ENCODE measurements at regions not wholly inside any gene's neighbourhood (a gene's known extent, or its start where the extent isn't known, plus 50 kb on each side); places are given as distances from the start of the nearest gene placed in this dataset.

DNA sequence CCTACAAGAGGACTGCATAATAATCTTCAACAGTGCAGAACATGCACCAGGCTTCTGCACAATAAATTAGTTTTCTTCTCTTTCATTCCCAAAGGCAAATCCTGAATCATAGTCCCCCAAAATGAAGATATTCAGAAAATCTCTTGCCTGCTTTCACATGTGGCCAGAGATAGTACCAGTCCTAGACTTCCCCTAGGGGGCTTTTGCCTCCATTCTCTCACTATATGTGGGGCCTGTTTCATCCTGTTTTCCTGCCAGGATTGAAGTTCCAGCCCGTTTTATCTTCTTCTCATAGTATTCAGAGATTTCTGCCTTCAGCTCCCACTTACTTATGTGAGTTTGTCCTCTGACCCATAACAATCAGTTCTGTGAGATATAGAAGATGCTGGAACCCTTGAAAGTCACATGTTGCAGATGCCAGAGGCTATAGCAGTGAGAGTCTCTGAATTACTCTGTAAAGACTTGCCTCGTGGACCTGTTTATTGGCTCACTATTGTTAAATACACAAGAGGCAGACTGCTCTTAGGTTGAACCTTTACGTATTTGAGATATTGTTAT is 421.9 kb upstream of the PCDH9 start:
- TF ChIP-seq, protein P1, sequence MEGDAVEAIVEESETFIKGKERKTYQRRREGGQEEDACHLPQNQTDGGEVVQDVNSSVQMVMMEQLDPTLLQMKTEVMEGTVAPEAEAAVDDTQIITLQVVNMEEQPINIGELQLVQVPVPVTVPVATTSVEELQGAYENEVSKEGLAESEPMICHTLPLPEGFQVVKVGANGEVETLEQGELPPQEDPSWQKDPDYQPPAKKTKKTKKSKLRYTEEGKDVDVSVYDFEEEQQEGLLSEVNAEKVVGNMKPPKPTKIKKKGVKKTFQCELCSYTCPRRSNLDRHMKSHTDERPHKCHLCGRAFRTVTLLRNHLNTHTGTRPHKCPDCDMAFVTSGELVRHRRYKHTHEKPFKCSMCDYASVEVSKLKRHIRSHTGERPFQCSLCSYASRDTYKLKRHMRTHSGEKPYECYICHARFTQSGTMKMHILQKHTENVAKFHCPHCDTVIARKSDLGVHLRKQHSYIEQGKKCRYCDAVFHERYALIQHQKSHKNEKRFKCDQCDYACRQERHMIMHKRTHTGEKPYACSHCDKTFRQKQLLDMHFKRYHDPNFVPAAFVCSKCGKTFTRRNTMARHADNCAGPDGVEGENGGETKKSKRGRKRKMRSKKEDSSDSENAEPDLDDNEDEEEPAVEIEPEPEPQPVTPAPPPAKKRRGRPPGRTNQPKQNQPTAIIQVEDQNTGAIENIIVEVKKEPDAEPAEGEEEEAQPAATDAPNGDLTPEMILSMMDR (IDR thresholded peaks at IDR 0.05; ENCODE audit: low read depth, low read length, missing input control): no peak
- TF ChIP-seq JUND (IDR thresholded peaks at IDR 0.05) (no peak), GABPA (IDR thresholded peaks at IDR 0.05 in 1 of 2, conservative IDR thresholded peaks at IDR 0.05 in 1 of 2) (no peak), TAF1 (conservative IDR thresholded peaks at IDR 0.05) (no peak), YY1 (IDR thresholded peaks at IDR 0.05) (no peak), HNF4A (conservative IDR thresholded peaks at IDR 0.05) (no peak), EGR1 (IDR thresholded peaks at IDR 0.05; ENCODE audit: low read depth in 2 of 2) (no peak), SP1 (IDR thresholded peaks at IDR 0.05) (no peak)
- TF ChIP-seq, protein P2, sequence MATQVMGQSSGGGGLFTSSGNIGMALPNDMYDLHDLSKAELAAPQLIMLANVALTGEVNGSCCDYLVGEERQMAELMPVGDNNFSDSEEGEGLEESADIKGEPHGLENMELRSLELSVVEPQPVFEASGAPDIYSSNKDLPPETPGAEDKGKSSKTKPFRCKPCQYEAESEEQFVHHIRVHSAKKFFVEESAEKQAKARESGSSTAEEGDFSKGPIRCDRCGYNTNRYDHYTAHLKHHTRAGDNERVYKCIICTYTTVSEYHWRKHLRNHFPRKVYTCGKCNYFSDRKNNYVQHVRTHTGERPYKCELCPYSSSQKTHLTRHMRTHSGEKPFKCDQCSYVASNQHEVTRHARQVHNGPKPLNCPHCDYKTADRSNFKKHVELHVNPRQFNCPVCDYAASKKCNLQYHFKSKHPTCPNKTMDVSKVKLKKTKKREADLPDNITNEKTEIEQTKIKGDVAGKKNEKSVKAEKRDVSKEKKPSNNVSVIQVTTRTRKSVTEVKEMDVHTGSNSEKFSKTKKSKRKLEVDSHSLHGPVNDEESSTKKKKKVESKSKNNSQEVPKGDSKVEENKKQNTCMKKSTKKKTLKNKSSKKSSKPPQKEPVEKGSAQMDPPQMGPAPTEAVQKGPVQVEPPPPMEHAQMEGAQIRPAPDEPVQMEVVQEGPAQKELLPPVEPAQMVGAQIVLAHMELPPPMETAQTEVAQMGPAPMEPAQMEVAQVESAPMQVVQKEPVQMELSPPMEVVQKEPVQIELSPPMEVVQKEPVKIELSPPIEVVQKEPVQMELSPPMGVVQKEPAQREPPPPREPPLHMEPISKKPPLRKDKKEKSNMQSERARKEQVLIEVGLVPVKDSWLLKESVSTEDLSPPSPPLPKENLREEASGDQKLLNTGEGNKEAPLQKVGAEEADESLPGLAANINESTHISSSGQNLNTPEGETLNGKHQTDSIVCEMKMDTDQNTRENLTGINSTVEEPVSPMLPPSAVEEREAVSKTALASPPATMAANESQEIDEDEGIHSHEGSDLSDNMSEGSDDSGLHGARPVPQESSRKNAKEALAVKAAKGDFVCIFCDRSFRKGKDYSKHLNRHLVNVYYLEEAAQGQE (IDR thresholded peaks at IDR 0.05): no peak
- TF ChIP-seq, protein P3, sequence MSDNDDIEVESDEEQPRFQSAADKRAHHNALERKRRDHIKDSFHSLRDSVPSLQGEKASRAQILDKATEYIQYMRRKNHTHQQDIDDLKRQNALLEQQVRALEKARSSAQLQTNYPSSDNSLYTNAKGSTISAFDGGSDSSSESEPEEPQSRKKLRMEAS (IDR thresholded peaks at IDR 0.05): no peak
- TF ChIP-seq, protein P4, sequence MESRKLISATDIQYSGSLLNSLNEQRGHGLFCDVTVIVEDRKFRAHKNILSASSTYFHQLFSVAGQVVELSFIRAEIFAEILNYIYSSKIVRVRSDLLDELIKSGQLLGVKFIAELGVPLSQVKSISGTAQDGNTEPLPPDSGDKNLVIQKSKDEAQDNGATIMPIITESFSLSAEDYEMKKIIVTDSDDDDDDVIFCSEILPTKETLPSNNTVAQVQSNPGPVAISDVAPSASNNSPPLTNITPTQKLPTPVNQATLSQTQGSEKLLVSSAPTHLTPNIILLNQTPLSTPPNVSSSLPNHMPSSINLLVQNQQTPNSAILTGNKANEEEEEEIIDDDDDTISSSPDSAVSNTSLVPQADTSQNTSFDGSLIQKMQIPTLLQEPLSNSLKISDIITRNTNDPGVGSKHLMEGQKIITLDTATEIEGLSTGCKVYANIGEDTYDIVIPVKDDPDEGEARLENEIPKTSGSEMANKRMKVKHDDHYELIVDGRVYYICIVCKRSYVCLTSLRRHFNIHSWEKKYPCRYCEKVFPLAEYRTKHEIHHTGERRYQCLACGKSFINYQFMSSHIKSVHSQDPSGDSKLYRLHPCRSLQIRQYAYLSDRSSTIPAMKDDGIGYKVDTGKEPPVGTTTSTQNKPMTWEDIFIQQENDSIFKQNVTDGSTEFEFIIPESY (IDR thresholded peaks at IDR 0.05): no peak
